Heart left ventricle (tissue), 13 donors: ENCODE measurements at regions not wholly inside any gene's neighbourhood (a gene's known extent, or its start where the extent isn't known, plus 50 kb on each side); places are given as distances from the start of the nearest gene placed in this dataset.

Experiments
- POLR2A ChIP-seq, 2 donors: fragments of 450-650 bp; IDR thresholded peaks; one replicate each; pipeline ENCODE4 v1.6.1; 2017; ENCODE audit warnings: antibody characterized with exemption in 2 of 2, mild to moderate bottlenecking in 2 of 2, moderate library complexity in 2 of 2
- TF ChIP-seq, protein P1 (sequence below), 12 donors: fragments of 200-600 bp; sonication (generic) in 4 of 12; IDR thresholded peaks; one replicate each; pipeline versions ENCODE4 v1.5.0 to v1.8.0; 2018 to 2022; ENCODE audit warnings: antibody characterized with exemption in 12 of 12, mild to moderate bottlenecking in 5 of 12
- donor health status: ischemic (EF 13 %, LVEDD 7.1; RV severe dilation, severe dysfunction).
- donor health status: DM: no; HTN: yes; CAD: no.
- donor health status: DM: no; HTN: no; CAD: no.
- donor health status: ischemic (EF 25% LVEDD 6.9; RV normal size, moderate dysfunction).
- donor health status: ischemic (EF 25% LVEDD 5.7; RV mildly dilated, moderate dysfunction).
- donor health status: ischemic (EF 35%, LVEDD 5.7; RV mildly dilated, moderate dysfunction).
- donor health status: nonischemic (EF 11% LVEDD 7.7; RV severe dilation, severe dysfunction).
- donor health status: DM: yes; HTN: yes; CAD: no.
- donor health status: PGD.
- donor health status: ischemic (EF 29% LVEDD 5.4; RV normal size, mild dysfunction).
- donor health status: nonischemic (EF 23%, LVEDD 6.1; RV moderate dilation, normal function).

DNA sequence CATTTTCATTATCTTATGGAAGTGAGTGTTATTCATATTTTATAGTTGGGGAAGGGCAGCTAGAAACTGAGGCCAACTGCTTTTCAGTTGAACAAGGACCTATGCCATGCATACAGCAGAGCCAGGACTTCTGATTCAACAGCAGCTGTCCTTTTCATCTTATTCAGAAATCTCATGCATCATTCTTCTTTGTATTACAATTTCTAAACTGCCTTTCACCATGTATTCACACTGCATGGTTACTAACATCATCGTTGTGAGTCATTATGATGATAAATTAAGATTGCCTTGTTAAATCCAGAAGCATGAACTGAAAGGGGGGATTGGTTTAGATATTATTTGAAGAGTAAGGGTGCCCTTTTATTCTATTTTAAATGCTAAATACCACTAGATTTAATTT is 1470.1 kb upstream of the GOT2 start:
- TF ChIP-seq, protein P1, sequence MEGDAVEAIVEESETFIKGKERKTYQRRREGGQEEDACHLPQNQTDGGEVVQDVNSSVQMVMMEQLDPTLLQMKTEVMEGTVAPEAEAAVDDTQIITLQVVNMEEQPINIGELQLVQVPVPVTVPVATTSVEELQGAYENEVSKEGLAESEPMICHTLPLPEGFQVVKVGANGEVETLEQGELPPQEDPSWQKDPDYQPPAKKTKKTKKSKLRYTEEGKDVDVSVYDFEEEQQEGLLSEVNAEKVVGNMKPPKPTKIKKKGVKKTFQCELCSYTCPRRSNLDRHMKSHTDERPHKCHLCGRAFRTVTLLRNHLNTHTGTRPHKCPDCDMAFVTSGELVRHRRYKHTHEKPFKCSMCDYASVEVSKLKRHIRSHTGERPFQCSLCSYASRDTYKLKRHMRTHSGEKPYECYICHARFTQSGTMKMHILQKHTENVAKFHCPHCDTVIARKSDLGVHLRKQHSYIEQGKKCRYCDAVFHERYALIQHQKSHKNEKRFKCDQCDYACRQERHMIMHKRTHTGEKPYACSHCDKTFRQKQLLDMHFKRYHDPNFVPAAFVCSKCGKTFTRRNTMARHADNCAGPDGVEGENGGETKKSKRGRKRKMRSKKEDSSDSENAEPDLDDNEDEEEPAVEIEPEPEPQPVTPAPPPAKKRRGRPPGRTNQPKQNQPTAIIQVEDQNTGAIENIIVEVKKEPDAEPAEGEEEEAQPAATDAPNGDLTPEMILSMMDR (IDR thresholded peaks at IDR 0.05) = no peak
- no peak for TF ChIP-seq POLR2A (IDR thresholded peaks at IDR 0.05)
